CD4-positive, alpha-beta T cell (primary cell): ENCODE measurements at regions not wholly inside any gene's neighbourhood (a gene's known extent, or its start where the extent isn't known, plus 50 kb on each side); places are given as distances from the start of the nearest gene placed in this dataset.

Experiments used
- ATAC-seq: fragments of 200-7000 bp; cut with Tn5 transposase; one replicate; pipeline ENCODE4 v1.10.0; 2022; ENCODE audit warnings: mild to moderate bottlenecking; ENCODE audit not compliant: poor library complexity
- CTCF ChIA-PET: fragments of 350-600 bp; sonication (Branson Sonifier 250); formaldehyde crosslinking; loops from one replicate; lab custom pipeline; 2021; ENCODE audit warnings: antibody characterized with exemption, inconsistent platforms; lab: Charles Lee
- POLR2A ChIA-PET: fragments of 350-600 bp; sonication (Branson Sonifier 250); formaldehyde crosslinking; loops from one replicate; lab custom pipeline; 2021; ENCODE audit warnings: antibody characterized with exemption, inconsistent platforms; lab: Charles Lee
- DNase-seq, 14 experiments: peaks; one replicate each; pipeline ENCODE4 v3.0.0-alpha.2; 2013 to 2020; ENCODE audit warnings: mixed read lengths in 2 of 14
- H3K27ac ChIP-seq, 2 donors: one replicate each; pipeline versions ENCODE4 v1.5.1 to v1.7.0; 2013; ENCODE audit warnings: low read length in 2 of 2, low read depth in 1 of 2, mild to moderate bottlenecking in 1 of 2
- H3K27me3 ChIP-seq, 2 experiments: 1 replicate in 1 of 2; 2 replicates in 1 of 2; pipeline versions ENCODE4 v1.6.1 to v1.7.0; 2013; ENCODE audit warnings: low read length in 2 of 2, control low read depth in 1 of 2, mild to moderate bottlenecking in 1 of 2, moderate library complexity in 1 of 2; ENCODE audit not compliant: insufficient read depth in 2 of 2, control insufficient read depth in 1 of 2
- H3K36me3 ChIP-seq: one replicate; pipeline ENCODE4 v1.6.1; 2013; ENCODE audit warnings: low read length, control low read depth; ENCODE audit not compliant: insufficient read depth
- H3K4me1 ChIP-seq: one replicate; pipeline ENCODE4 v1.6.1; 2013; ENCODE audit warnings: low read length, control low read depth; ENCODE audit not compliant: insufficient read depth
- H3K4me3 ChIP-seq: one replicate; pipeline ENCODE4 v1.5.1; 2013; ENCODE audit warnings: mild to moderate bottlenecking, low read length, moderate library complexity
- H3K9me3 ChIP-seq, 2 experiments: 1 replicate in 1 of 2; 2 replicates in 1 of 2; pipeline versions ENCODE4 v1.6.1 to v1.7.0; 2013; ENCODE audit warnings: low read length in 2 of 2, mild to moderate bottlenecking in 2 of 2, control low read depth in 1 of 2, moderate library complexity in 1 of 2; ENCODE audit not compliant: control insufficient read depth in 1 of 2, insufficient read depth in 1 of 2
- H3K27ac Mint-ChIP-seq: one replicate; pipeline ENCODE4 v1.8.0; 2020; ENCODE audit warnings: mixed read lengths
- H3K27me3 Mint-ChIP-seq: one replicate; pipeline ENCODE4 v1.8.0; 2021; ENCODE audit warnings: mixed read lengths
- H3K36me3 Mint-ChIP-seq: one replicate; pipeline ENCODE4 v1.8.0; 2021; ENCODE audit warnings: low read depth, mixed read lengths
- H3K4me1 Mint-ChIP-seq: one replicate; pipeline ENCODE4 v1.8.0; 2021; ENCODE audit warnings: low read depth, mixed read lengths
- H3K4me3 Mint-ChIP-seq: one replicate; pipeline ENCODE4 v1.8.0; 2020; ENCODE audit warnings: mild to moderate bottlenecking, mixed read lengths
- H3K9me3 Mint-ChIP-seq: one replicate; pipeline ENCODE4 v1.8.0; 2020; ENCODE audit warnings: mixed read lengths
- intact Hi-C, 2 experiments: fragments of 100-400 bp; cut with DNase I in 1 of 2; cut with micrococcal nuclease in 1 of 2; formaldehyde crosslinking; loops; one replicate each; pipeline versions ENCODE4 v1.15.1 to v1.9.0; 2023 to 2025; cut with DNase I, micrococcal nuclease
- TF ChIP-seq, protein P1 (sequence below): fragments of 200-600 bp; IDR thresholded peaks from one replicate; pipeline ENCODE4 v1.8.0; 2022; ENCODE audit warnings: antibody characterized with exemption, mild to moderate bottlenecking

DNA sequence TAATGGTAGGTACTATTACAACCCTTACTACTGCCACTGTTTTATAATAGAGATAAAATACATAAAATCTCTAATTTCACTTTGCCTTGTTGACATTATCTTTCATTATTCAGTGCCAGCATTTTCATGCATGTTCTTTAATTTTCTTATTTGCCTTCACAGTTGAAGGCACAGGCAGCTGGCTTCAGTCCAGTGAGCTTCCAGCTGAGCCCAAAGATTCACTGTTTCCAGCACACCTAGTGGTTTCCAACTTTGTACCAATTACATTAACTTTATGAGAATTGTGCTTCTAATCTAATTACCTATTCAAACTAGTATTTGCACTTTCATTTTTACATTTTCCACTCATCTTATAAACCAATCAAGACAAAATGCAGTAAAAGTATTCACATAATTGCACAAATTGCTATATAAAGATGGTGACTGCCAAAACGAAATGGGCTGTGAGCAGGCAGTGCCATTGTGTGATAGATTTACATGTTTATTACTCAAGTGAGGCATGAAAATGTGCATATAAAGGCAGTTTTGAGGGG is 228.3 kb downstream of the MFSD1 start:
- H3K36me3 Mint-ChIP-seq = no peaks in the 10 kb centered on the region

DNA sequence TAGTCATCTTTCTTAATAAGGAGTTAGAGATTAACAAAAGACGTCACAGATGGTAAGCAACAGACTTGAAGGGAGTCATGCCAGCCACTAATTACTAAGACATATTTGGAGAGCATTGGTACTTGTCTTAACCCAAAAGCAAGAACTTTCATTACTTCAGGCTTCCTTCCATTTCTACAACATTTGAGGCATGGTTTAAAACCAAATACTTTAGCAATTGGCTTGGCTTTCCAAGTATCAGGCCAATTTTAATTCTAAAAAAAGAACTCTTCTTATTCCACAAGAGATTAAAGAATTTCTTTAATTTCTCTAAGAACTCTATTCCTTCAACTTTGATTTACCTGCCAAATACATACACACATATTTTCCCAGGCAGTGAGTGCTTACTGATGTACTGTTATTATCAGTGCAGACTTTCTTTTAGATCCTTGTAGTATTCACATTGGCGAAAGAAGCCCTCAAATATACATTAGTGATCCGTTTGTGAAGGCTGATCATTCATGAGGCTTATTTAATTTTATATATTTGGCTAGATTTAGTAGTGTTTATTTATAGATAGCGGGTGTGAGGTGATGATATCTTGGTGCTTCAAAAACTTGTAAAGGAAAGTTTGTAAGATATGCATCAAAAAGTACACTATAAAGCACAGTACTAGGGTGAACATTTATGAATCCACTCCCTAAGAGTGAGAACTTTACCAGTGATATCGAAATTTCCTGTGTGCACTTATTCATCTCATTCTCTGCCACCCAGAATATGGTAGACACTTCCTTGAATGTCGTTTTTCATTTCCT is 229.2 kb downstream of the MFSD1 start:
- no peaks in the 10 kb centered on the region for H3K27me3 Mint-ChIP-seq
- ATAC-seq (no peak), DNase-seq (no peak)
- ChIA-PET CTCF (no interaction called here), POLR2A (no interaction called here)
- no peaks in the 10 kb centered on the region for H3K36me3 Mint-ChIP-seq
- H3K4me3 Mint-ChIP-seq = no peak overlapping the region
- Histone ChIP-seq H3K27ac (no peak overlapping the region), H3K9me3 (peaks cover 0 to 4% of the 10 kb centered on the region in 2 experiments), H3K36me3 (no peaks in the 10 kb centered on the region), H3K4me3 (no peak overlapping the region), H3K27me3 (no peaks in the 10 kb centered on the region), H3K4me1 (no peaks in the 10 kb centered on the region)
- intact Hi-C loops = no loop called here
- H3K9me3 Mint-ChIP-seq = no peaks in the 10 kb centered on the region
- no peak overlapping the region for H3K27ac Mint-ChIP-seq
- TF ChIP-seq, protein P1, sequence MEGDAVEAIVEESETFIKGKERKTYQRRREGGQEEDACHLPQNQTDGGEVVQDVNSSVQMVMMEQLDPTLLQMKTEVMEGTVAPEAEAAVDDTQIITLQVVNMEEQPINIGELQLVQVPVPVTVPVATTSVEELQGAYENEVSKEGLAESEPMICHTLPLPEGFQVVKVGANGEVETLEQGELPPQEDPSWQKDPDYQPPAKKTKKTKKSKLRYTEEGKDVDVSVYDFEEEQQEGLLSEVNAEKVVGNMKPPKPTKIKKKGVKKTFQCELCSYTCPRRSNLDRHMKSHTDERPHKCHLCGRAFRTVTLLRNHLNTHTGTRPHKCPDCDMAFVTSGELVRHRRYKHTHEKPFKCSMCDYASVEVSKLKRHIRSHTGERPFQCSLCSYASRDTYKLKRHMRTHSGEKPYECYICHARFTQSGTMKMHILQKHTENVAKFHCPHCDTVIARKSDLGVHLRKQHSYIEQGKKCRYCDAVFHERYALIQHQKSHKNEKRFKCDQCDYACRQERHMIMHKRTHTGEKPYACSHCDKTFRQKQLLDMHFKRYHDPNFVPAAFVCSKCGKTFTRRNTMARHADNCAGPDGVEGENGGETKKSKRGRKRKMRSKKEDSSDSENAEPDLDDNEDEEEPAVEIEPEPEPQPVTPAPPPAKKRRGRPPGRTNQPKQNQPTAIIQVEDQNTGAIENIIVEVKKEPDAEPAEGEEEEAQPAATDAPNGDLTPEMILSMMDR = no peak
- no peaks in the 10 kb centered on the region for H3K4me1 Mint-ChIP-seq

More for the DNA sequence above, 228.3 kb downstream of the MFSD1 start:
- no peak overlapping the region for H3K27ac Mint-ChIP-seq
- no peak overlapping the region for H3K4me3 Mint-ChIP-seq
- ATAC-seq (no peak), DNase-seq (no peak)
- no peaks in the 10 kb centered on the region for H3K4me1 ChIP-seq
- no peak overlapping the region for H3K27ac ChIP-seq
- no peak overlapping the region for H3K4me3 ChIP-seq
- peaks cover 0 to 4% of the 10 kb centered on the region in 2 experiments for H3K9me3 ChIP-seq
- no peaks in the 10 kb centered on the region for H3K9me3 Mint-ChIP-seq
- no peaks in the 10 kb centered on the region for H3K36me3 ChIP-seq
- H3K27me3 Mint-ChIP-seq = no peaks in the 10 kb centered on the region
- POLR2A ChIA-PET = no interaction called here
- H3K4me1 Mint-ChIP-seq = no peaks in the 10 kb centered on the region
- H3K27me3 ChIP-seq = no peaks in the 10 kb centered on the region
- intact Hi-C loops = no loop called here
- TF ChIP-seq, protein P1 = no peak
- CTCF ChIA-PET = no interaction called here

DNA sequence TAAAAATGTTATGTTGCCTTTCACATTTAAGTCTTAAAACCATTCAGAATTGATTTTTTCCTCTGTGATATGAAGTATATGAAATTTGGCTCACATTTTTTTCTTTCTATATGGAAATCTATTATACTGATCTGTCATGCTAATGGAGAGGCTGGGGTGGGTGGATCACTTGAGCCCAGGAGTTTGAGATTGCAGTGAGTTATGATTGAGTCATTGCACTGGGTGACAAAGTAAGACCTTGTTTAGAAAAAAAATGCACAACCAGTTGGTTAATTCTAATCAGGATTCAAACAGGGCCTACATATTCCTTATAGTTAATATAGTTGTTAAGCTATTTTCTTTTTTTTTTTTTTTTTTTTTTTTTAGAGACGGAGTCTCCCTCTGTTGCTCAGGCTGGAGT is 230.5 kb downstream of the MFSD1 start:
- Histone ChIP-seq H3K27ac (no peak overlapping the region), H3K9me3 (no peaks in the 10 kb centered on the region), H3K4me1 (no peaks in the 10 kb centered on the region), H3K4me3 (no peak overlapping the region), H3K36me3 (no peaks in the 10 kb centered on the region), H3K27me3 (no peaks in the 10 kb centered on the region)
- no peaks in the 10 kb centered on the region for H3K9me3 Mint-ChIP-seq
- intact Hi-C loops = no loop called here
- H3K27ac Mint-ChIP-seq = no peak overlapping the region
- no peaks in the 10 kb centered on the region for H3K27me3 Mint-ChIP-seq
- H3K4me1 Mint-ChIP-seq = no peaks in the 10 kb centered on the region
- ChIA-PET POLR2A (no interaction called here), CTCF (no interaction called here)
- ATAC-seq = no peak
- TF ChIP-seq, protein P1 = no peak
- no peak for DNase-seq
- no peaks in the 10 kb centered on the region for H3K36me3 Mint-ChIP-seq
- no peak overlapping the region for H3K4me3 Mint-ChIP-seq
